ENCODE measurements at regions not wholly inside any gene's neighbourhood (a gene's known extent, or its start where the extent isn't known, plus 50 kb on each side); places are given as distances from the start of the nearest gene placed in this dataset.

DNA sequence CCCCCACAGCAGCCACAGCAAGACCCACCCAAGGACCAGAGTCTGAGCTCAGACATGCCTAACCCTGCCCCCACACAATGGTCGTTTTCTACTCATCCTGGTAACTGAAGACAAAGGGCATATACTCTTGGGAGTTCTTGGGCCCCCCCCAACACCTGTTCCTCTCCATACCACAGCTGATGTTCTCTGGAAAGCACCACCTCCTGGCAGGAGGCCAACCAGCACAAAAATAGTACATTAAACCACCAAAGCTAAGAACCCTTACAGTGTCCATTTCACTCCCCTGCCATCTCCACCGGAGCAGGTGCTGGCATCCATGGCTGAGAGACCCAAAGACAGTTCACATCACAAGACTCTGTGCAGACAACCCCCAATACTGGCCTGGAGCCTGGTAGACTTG is 80.6 kb upstream of the DAAM1 start:
- TF ChIP-seq, protein P1, sequence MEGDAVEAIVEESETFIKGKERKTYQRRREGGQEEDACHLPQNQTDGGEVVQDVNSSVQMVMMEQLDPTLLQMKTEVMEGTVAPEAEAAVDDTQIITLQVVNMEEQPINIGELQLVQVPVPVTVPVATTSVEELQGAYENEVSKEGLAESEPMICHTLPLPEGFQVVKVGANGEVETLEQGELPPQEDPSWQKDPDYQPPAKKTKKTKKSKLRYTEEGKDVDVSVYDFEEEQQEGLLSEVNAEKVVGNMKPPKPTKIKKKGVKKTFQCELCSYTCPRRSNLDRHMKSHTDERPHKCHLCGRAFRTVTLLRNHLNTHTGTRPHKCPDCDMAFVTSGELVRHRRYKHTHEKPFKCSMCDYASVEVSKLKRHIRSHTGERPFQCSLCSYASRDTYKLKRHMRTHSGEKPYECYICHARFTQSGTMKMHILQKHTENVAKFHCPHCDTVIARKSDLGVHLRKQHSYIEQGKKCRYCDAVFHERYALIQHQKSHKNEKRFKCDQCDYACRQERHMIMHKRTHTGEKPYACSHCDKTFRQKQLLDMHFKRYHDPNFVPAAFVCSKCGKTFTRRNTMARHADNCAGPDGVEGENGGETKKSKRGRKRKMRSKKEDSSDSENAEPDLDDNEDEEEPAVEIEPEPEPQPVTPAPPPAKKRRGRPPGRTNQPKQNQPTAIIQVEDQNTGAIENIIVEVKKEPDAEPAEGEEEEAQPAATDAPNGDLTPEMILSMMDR (IDR thresholded peaks at IDR 0.05; ENCODE audit: borderline replicate concordance, insufficient read depth, low read depth, low read length), result no peak
- H3K4me3 ChIP-seq (ENCODE audit: low read depth, low read length), result no peak overlapping the region

DNA sequence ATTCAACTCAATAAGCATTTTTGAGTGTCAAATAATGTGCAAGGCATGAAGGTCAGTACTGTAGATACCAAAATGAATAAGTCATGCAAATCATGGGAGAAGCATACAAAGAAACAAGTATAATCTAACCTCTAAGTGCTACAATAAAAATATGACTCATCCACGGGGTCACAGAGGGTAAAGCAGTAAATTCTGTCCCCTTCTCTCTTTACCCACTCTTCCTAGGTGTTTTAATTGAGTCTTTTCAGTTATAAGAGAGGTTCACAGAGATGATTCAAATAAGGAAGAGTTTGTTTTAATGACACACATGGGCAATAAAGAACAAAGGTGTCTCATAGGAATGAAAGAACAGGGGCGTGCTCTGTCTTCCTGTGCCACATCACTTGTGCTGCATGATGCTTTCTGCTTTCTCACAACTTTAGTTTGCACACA is 71.5 kb upstream of the DAAM1 start:
- no peak overlapping the region for H3K4me3 ChIP-seq (ENCODE audit: low read depth, low read length)
- TF ChIP-seq, protein P1 (IDR thresholded peaks at IDR 0.05; ENCODE audit: borderline replicate concordance, insufficient read depth, low read depth, low read length), result no peak

DNA sequence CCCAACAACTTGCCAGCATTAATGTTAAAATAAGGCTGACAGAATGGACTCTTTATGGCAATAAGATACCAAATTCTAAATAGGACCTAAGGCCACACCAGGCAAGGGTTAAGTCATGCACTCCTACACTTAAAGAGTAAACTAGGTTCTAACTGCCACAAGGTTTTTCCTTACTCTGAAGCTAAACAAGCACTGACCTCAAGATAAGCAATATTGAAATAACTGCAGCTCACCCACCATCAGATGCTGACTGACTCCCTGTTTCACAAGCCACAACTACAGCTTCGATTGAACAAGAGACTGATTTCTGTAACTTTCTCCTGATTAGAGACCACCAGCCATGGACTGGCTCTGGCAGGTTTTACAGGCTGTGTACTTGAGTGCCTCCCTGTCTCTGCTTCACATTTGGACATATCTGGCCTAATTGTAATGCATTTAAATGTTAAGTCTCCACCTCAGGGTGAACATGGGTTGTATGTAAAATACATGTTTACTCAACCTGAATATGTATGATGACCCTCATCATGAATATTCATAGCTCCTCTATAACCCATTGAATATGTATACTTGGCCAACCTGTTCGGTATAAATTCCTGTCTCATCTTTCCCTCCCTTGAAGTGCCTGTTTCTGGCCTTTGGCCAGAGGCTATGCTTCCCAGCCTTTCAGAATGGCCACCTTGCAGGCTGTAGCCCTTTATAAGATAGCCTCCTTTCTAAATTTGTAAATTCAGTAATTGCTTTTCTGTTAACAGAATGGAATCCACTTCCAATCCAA is 70.5 kb upstream of the DAAM1 start:
- TF ChIP-seq, protein P1 (IDR thresholded peaks at IDR 0.05; ENCODE audit: borderline replicate concordance, insufficient read depth, low read depth, low read length), result no peak
- no peak overlapping the region for H3K4me3 ChIP-seq (ENCODE audit: low read depth, low read length)

DNA sequence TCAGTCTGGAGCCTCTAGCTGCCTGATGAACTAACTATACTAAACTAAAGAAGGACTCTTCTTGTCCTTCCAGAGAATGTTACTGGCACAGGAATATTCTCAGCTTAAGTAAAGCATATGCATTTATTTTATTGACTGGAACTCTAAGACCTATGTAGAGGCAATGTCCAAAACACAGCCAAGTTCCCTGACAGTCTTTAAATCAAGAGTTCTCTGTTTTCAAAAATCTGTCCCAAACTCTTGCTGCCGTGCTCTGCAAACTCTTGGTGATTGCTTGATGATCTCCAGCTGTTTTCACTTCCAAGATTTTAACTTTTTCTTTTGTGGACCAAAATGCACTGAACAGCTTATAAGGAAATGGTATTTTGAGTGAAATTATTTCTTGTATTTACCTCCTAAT is 67.5 kb upstream of the DAAM1 start:
- no peak overlapping the region for H3K4me3 ChIP-seq (ENCODE audit: low read depth, low read length)
- TF ChIP-seq, protein P1 (IDR thresholded peaks at IDR 0.05; ENCODE audit: borderline replicate concordance, insufficient read depth, low read depth, low read length), result no peak

DNA sequence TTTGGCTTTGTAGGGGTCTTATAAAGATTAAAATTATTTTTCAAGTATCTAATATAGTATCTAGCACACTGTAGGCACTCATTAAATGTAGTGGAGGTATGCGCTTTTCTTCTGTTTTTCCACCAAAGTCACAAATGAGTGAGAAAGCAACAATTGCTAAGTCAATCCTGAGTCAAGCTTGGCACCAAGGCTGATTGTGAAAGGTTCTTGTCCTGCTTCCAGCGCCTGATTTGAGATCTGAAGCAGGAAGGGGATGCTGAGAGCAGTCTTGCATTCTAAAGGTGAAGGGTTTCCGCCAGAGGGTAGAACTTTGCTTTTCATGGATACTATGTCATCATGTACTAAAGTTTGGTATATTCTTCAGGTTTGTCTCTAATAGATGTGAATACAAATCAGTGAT is 64.9 kb upstream of the DAAM1 start:
- TF ChIP-seq, protein P1 (IDR thresholded peaks at IDR 0.05; ENCODE audit: borderline replicate concordance, insufficient read depth, low read depth, low read length), result no peak
- no peak overlapping the region for H3K4me3 ChIP-seq (ENCODE audit: low read depth, low read length)

DNA sequence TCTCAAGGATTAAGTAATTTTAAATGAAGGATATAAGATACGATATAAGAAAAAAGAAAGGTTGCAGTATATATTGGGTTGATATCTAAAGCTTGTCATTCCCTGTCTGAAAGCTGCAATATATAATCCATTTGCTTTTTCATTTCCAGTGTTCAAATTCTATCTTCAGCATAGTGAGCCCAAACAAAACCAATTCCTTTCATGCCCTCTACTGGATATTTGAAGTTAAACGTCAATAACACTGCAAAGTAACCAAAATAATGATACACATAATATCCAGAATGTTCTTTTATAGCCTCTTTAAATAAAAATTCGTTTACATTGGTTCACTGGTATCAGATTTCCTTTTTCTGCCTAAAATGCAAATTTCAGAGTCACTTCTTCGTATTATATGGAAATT is 64.5 kb upstream of the DAAM1 start:
- H3K4me3 ChIP-seq (ENCODE audit: low read depth, low read length), result no peak overlapping the region
- TF ChIP-seq, protein P1 (IDR thresholded peaks at IDR 0.05; ENCODE audit: borderline replicate concordance, insufficient read depth, low read depth, low read length), result no peak

DNA sequence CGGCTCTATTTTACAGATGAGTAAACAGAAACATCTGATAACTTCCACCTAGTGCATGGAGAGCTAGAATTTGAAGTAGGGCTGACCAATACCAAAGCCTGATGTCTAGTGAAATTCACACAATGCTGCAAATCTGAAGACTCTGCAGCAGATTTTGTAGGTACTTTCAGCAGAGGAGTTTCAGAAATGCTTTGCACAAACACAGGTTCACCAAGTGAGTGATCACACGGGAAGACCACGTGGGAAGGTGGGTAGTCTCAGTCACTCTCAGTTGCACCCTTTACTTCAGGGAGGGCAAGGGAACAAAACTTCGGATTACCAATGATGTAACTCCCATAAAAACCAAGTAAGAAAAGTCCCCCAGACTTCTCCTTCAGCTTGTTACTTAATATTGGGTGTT is 63.3 kb upstream of the DAAM1 start:
- no peak overlapping the region for H3K4me3 ChIP-seq (ENCODE audit: low read depth, low read length)
- TF ChIP-seq, protein P1 (IDR thresholded peaks at IDR 0.05; ENCODE audit: borderline replicate concordance, insufficient read depth, low read depth, low read length), result no peak

All from GM12875 (cell line).